DOHH2 (cell line): ENCODE measurements at regions not wholly inside any gene's neighbourhood (a gene's known extent, or its start where the extent isn't known, plus 50 kb on each side); places are given as distances from the start of the nearest gene placed in this dataset.

Experiments used
- H3F3A ChIP-seq: fragments of 200-600 bp; sonication (generic), shearing (Covaris generic); 2 replicates; pipeline ENCODE4 v1.6.0; 2016; ENCODE audit warnings: antibody characterized with exemption, mild to moderate bottlenecking; ENCODE audit not compliant: control insufficient read depth, insufficient read depth
- H3K27ac ChIP-seq: fragments of 200-600 bp; sonication (generic); 2 replicates; pipeline ENCODE4 v1.5.1; 2014; ENCODE audit warnings: low read depth, mild to moderate bottlenecking, low read length, moderate library complexity
- H3K27me3 ChIP-seq: fragments of 200-600 bp; sonication (generic); 2 replicates; pipeline ENCODE4 v1.6.1; 2014; ENCODE audit warnings: mild to moderate bottlenecking, low read length, mixed read lengths; ENCODE audit not compliant: control insufficient read depth
- H3K36me3 ChIP-seq: fragments of 200-600 bp; sonication (generic); 2 replicates; pipeline ENCODE4 v1.6.1; 2014; ENCODE audit warnings: mild to moderate bottlenecking, low read length, moderate library complexity, mixed read lengths; ENCODE audit not compliant: control insufficient read depth
- H3K4me1 ChIP-seq: fragments of 200-600 bp; sonication (generic); 2 replicates; pipeline ENCODE4 v1.6.1; 2014; ENCODE audit warnings: mild to moderate bottlenecking, low read length, mixed read lengths; ENCODE audit not compliant: control insufficient read depth
- H3K4me2 ChIP-seq: fragments of 200-600 bp; sonication (generic); 2 replicates; pipeline ENCODE4 v1.6.0; 2014; ENCODE audit warnings: mild to moderate bottlenecking, low read length, moderate library complexity
- H3K4me3 ChIP-seq: fragments of 200-600 bp; sonication (generic); 2 replicates; pipeline ENCODE4 v1.5.1; 2014; ENCODE audit warnings: mild to moderate bottlenecking, low read length, mixed read lengths
- H3K79me2 ChIP-seq: fragments of 200-600 bp; sonication (generic); 2 replicates; pipeline ENCODE4 v1.6.1; 2014; ENCODE audit warnings: mild to moderate bottlenecking, low read length, mixed read lengths; ENCODE audit not compliant: control insufficient read depth
- H3K9me2 ChIP-seq: fragments of 200-600 bp; sonication (generic); replicated peaks from 2 replicates; pipeline ENCODE4 v1.6.1; 2014; ENCODE audit warnings: mild to moderate bottlenecking, low read length, mixed read lengths; ENCODE audit not compliant: control insufficient read depth
- H3K9me3 ChIP-seq: fragments of 200-600 bp; sonication (generic); 2 replicates; pipeline ENCODE4 v1.6.1; 2014; ENCODE audit warnings: antibody characterized with exemption, low read length, mixed read lengths; ENCODE audit not compliant: control insufficient read depth, insufficient read depth
- H4K20me1 ChIP-seq: fragments of 200-600 bp; sonication (generic); 2 replicates; pipeline ENCODE4 v1.6.0; 2014; ENCODE audit warnings: low read depth, mild to moderate bottlenecking, antibody characterized with exemption, low read length, moderate library complexity; ENCODE audit not compliant: control insufficient read depth, insufficient read depth
- CTCF ChIP-seq: fragments of 200-600 bp; sonication (generic); IDR thresholded peaks from one replicate; pipeline ENCODE4 v1.5.1; 2014; ENCODE audit warnings: antibody characterized with exemption, mild to moderate bottlenecking, low read depth, low read length; ENCODE audit not compliant: poor library complexity, severe bottlenecking
- EZH2phosphoT487 ChIP-seq: fragments of 200-600 bp; sonication (generic); IDR thresholded peaks from 2 replicates; pipeline ENCODE4 v1.6.1; 2017; ENCODE audit warnings: borderline replicate concordance, mild to moderate bottlenecking, antibody characterized with exemption, low read length, moderate library complexity, mixed read lengths

- Histone ChIP-seq H3F3A (no peaks in the 10 kb centered on the region), H4K20me1 (no peaks in the 10 kb centered on the region), H3K27me3 (no peaks in the 10 kb centered on the region), H3K4me1 (no peaks in the 10 kb centered on the region), H3K4me2 (no peak overlapping the region), H3K79me2 (no peaks in the 10 kb centered on the region), H3K4me3 (no peak overlapping the region), H3K9me2 (no peaks in the 10 kb centered on the region), H3K9me3 (no peaks in the 10 kb centered on the region), H3K27ac (no peak overlapping the region), H3K36me3 (no peaks in the 10 kb centered on the region)
- no peak for TF ChIP-seq EZH2phosphoT487
- TF ChIP-seq CTCF, result no peak
Observed at GRCh38 chr19:28288572-28289264, 924.2 kb downstream of the UQCRFS1 start.

- no peak overlapping the region for H3K27ac ChIP-seq
- no peaks in the 10 kb centered on the region for H3K4me1 ChIP-seq
- H4K20me1 ChIP-seq, result no peaks in the 10 kb centered on the region
- no peak overlapping the region for H3K4me3 ChIP-seq
- no peaks in the 10 kb centered on the region for H3K79me2 ChIP-seq
- no peaks in the 10 kb centered on the region for H3K36me3 ChIP-seq
- no peaks in the 10 kb centered on the region for H3F3A ChIP-seq
- TF ChIP-seq CTCF (no peak), EZH2phosphoT487 (no peak)
- peaks cover 2% of the 10 kb centered on the region; the same call in 1 of the 2 replicates for H3K9me3 ChIP-seq
- H3K27me3 ChIP-seq, result no peaks in the 10 kb centered on the region
- no peak overlapping the region for H3K4me2 ChIP-seq
- H3K9me2 ChIP-seq, result no peaks in the 10 kb centered on the region
Observed at GRCh38 chr19:28285917-28286316, 927.0 kb downstream of the UQCRFS1 start.

GRCh38 chr19:28285078-28285477, 927.9 kb downstream of the UQCRFS1 start:
- peaks cover 2% of the 10 kb centered on the region; the same call in 1 of the 2 replicates for H3K9me3 ChIP-seq
- TF ChIP-seq EZH2phosphoT487 (no peak), CTCF (no peak)
- no peak overlapping the region for H3K27ac ChIP-seq
- H3K4me3 ChIP-seq, result no peak overlapping the region
- no peaks in the 10 kb centered on the region for H3K4me1 ChIP-seq
- no peaks in the 10 kb centered on the region for H3K79me2 ChIP-seq
- H3K4me2 ChIP-seq, result no peak overlapping the region
- H3F3A ChIP-seq, result no peaks in the 10 kb centered on the region
- H3K9me2 ChIP-seq, result no peaks in the 10 kb centered on the region
- no peaks in the 10 kb centered on the region for H3K27me3 ChIP-seq
- H4K20me1 ChIP-seq, result no peaks in the 10 kb centered on the region
- no peaks in the 10 kb centered on the region for H3K36me3 ChIP-seq
